HG03066 (cell line): ENCODE measurements at regions not wholly inside any gene's neighbourhood (a gene's known extent, or its start where the extent isn't known, plus 50 kb on each side); places are given as distances from the start of the nearest gene placed in this dataset.
"Not testable (repeated sequence)": the region's sequence is repeated elsewhere in the genome, so short reads cannot be mapped to it uniquely, and the experiment has no call there.

Experiments used
- ATAC-seq: cut with Tn5 transposase; IDR thresholded peaks from one replicate; pipeline ENCODE4 v1.9.1; 2021; ENCODE audit warnings: low read depth; ENCODE audit not compliant: unreplicated experiment

- no peak for ATAC-seq
These were observed 329.0 kb upstream of the TMTC4 start for GRCh38 chr13:101003566-101003965.

- ATAC-seq: no peak
These were observed 314.8 kb upstream of the TMTC4 start for GRCh38 chr13:100989392-100989791.

- ATAC-seq: no peak
These were observed 314.3 kb upstream of the TMTC4 start for GRCh38 chr13:100988921-100989320.

- no peak for ATAC-seq
These were observed 313.4 kb upstream of the TMTC4 start for GRCh38 chr13:100987948-100988347.

- no peak for ATAC-seq
These were observed 312.0 kb upstream of the TMTC4 start for GRCh38 chr13:100986571-100986970.

- no peak for ATAC-seq
These were observed 309.6 kb upstream of the TMTC4 start for GRCh38 chr13:100984085-100984705.

GRCh38 chr13:100983111-100983510 is 308.5 kb upstream of the TMTC4 start:
- ATAC-seq: no peak

- ATAC-seq: no peak
These were observed 305.6 kb upstream of the TMTC4 start for GRCh38 chr13:100980171-100980570.

- no peak for ATAC-seq
These were observed 303.2 kb upstream of the TMTC4 start for GRCh38 chr13:100977841-100978240.

- no peak for ATAC-seq
These were observed 302.4 kb upstream of the TMTC4 start for GRCh38 chr13:100976993-100977392.

GRCh38 chr13:100975666-100976065 is 301.1 kb upstream of the TMTC4 start:
- not testable (repeated sequence) for ATAC-seq

- ATAC-seq: no peak
These were observed 288.0 kb upstream of the TMTC4 start for GRCh38 chr13:100962585-100962984.

GRCh38 chr13:100961186-100961585 is 286.6 kb upstream of the TMTC4 start:
- no peak for ATAC-seq

GRCh38 chr13:100958831-100959230 is 284.2 kb upstream of the TMTC4 start:
- no peak for ATAC-seq

GRCh38 chr13:100957741-100958140 is 283.1 kb upstream of the TMTC4 start:
- ATAC-seq: no peak

GRCh38 chr13:100954430-100955305 is 280.1 kb upstream of the TMTC4 start:
- ATAC-seq: no peak

GRCh38 chr13:100951016-100951415 is 276.4 kb upstream of the TMTC4 start:
- no peak for ATAC-seq

- ATAC-seq: not testable (repeated sequence)
These were observed 274.3 kb upstream of the TMTC4 start for GRCh38 chr13:100948937-100949336.

- no peak for ATAC-seq
These were observed 272.0 kb upstream of the TMTC4 start for GRCh38 chr13:100946588-100946987.

GRCh38 chr13:100944791-100945345 is 270.3 kb upstream of the TMTC4 start:
- no peak for ATAC-seq

- ATAC-seq: no peak
These were observed 268.1 kb upstream of the TMTC4 start for GRCh38 chr13:100942742-100943141.
